Dermis blood vessel endothelial cell (primary cell): ENCODE measurements at regions not wholly inside any gene's neighbourhood (a gene's known extent, or its start where the extent isn't known, plus 50 kb on each side); places are given as distances from the start of the nearest gene placed in this dataset.

Experiments
- DNase-seq: peaks from one replicate; pipeline ENCODE4 v3.0.0; 2010

DNA sequence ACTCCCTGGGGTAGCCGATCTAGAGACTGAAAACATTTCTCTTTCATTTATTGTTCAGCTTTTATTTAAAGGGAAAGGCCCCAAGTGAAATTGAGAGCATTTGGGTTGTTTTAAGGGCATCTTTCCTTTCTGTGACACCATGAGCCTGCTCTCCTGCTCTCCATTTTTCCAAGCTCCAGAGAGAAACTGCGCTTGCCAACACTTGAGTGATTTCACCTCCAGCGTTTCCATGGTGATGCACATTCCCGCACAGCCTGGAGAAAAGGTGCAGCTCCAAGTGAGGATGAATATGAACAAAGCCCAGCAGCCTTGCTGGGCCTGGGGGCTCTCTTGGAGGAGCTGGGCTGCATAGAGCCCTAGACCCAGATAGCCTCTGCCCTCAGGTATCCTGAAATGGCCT, 159.2 kb upstream of the PPP2R3A start:
- no peak for DNase-seq

DNA sequence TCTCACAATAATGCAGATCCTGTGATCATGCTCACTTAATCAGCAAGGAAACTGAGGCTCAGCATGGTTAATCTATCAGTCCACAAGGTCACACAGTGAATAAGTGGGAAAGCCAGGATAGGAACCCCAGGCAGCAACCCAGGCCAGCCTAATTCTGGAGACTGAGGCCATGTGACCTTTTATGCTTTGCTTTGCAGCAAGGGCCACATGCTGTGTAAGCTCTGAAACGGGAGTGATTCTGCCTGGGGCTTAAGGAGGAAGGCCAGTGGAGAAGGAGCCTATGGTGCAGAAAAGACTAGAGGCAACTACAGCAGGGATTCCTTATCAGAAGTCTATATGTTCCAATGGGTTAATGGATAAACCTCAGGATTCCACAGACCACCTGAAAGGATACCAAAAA, 157.6 kb upstream of the PPP2R3A start:
- no peak for DNase-seq

DNA sequence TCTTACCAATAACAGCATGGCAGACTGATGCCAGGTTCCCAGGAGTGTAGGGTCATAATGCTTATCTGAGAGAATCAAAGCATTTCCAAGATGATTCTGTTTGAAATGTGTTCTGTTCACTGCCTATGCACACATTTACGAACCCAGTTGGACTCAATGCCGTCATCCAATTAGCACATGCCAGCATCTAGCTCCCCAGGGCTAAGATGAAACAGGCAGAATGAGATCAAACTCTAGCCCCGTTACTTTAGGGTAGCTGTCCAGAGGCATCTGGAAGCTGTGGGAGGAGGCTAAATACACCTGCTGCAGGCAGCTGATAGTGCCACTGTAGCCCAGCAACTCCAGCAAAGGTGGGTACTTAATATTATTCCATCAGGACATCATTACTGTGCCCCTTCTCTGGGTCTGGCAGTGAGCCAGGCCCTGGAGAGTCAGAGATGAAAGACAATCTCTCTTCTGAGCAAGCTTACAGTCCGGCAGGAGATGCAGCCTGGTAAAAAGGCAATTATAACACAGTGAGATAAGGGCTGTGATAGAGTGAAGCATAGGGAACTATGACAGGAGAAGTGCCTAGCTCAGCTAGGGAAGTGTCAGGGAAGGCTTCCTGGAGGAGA, 156.4 kb upstream of the PPP2R3A start:
- no peak for DNase-seq

DNA sequence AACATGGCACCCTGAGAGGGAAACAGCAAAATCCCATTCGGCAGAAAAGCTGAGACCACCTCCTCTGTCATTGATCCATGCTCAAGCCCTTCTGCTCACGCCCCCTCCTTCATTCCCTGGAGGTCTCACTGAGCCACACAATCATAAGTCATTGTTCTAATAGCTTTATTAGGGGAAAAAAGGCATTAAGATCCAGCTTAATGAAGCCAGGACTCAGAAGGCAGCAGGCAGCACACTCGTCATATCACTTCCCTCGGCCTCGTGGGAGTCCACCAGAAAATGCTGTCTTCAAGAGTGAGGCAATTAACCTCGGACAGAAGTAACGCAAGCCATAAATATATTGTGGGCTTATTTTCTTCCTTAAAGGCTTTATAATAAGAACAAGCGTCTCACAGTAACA, 153.9 kb upstream of the PPP2R3A start:
- DNase-seq, result no peak

DNA sequence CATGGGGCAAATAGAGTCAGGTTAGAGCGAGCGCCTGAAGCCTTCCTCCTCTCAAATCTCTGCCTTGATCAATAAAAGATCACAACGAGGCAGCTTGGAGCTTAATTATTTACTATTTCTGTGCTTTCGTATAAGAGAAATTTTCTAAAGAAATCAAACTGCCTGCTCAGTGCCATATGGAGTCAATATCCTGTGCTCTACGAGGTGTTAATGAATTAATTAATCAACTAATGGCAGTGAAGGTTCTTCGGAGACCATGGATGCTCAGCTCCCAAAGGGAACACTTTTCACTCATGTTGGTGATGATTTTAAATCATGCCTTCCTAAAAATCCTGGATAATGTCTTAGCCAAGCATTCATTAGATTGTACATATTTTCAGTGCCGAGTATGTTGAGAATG, 153.5 kb upstream of the PPP2R3A start:
- DNase-seq, result no peak

DNA sequence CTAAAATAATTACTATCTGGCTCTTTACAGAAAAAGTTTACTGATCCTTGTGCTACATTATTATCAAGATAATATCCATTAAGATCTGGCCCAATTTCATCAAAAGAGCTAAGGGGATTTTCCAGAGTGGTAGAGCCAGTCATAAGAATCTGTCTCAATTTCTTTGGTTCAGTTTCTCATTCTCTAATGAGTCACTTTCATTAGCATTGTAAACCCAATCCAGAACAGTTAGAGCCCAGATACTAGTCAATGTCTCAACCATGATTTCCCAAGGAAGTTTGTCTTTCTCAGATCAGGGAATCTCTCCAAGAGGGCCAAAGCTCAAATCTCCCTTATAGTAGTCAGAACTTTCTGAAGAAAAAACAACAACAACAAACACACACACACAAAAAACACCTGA, 131.1 kb upstream of the PPP2R3A start:
- no peak for DNase-seq

DNA sequence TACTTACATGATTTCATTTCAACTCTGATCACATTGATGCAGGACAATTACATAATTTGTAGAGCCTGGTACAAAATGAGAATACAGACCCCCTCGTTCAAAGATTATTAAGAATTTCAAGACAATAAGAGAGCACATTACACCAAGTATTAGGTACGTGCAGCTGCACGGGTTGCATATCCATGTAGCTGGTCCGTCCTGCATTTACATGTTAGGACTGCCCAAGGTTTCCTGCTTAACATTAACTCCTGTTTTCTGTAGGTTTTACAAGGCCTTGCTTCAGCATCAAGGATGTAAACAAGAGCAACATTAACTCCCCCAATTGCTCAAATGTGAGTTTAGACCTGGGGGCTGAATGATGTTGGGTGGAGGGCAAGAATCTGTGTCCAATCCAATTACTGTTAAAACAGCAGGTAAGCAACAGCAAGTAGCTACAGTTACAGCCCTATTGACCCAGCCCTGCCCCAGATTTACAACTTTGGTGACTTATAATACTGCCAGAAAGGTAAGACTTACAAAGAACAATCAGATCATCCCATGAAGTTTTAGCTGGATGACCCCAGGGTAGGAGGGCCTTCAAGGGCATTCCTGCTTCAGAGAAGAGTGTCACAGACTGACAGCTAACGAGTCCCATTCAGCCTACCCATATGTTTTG, 127.4 kb upstream of the PPP2R3A start:
- no peak for DNase-seq

DNA sequence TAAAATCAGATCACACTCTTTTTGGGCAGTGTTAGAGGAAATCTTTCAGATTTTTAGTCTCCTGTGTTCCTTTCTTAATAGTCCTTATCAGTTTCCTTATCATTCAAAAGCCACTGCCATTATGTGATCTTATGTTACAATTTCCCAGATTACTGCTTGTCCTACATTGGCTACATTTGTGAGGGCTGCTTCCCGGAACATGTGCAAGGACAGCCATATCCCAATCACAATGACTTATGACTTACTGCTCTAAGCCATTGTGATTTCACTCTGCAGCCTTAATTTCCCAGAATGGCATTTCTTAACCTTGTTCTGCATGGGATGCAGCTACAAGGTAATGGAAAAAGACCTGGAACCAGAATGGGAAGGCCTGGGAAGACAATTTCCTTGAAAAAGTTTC, 125.1 kb upstream of the PPP2R3A start:
- no peak for DNase-seq

DNA sequence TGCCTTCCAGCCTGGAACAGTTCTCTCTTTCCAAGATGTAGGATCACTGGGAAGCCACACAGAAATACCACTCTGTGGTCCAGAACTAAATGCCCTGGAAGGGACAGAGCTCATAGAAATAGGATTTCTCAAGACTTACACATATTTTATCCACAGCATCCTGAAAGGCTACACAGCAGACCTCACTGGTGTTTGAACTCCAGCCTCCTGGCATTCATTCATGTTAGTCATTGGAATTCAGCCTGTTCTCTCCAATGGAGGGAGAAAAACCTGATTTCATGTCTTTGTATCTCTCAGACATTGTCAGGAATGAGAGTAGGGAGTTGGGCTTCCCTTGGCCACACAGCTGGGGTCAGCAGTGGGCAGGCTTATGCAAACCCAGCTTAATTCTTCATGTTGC, 121.1 kb upstream of the PPP2R3A start:
- no peak for DNase-seq

DNA sequence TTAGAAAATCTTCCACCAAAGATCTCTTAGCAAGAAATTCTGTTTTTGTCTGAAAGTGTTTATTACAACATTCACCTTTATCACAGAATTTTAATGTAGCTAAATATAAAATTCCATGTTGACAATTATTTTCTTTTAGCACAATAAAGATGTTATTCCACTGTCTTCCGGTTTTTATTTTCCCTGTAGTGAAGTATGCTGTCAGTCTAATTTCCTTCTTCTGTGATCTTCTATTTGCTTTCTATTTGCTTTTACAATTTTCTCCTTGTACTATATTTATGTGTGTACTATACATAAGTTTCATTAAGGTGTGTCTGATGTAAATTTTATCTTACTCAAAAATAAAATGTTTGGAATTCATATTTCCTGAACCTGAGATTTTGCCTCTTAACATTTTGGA, 117.5 kb upstream of the PPP2R3A start:
- DNase-seq, result no peak

DNA sequence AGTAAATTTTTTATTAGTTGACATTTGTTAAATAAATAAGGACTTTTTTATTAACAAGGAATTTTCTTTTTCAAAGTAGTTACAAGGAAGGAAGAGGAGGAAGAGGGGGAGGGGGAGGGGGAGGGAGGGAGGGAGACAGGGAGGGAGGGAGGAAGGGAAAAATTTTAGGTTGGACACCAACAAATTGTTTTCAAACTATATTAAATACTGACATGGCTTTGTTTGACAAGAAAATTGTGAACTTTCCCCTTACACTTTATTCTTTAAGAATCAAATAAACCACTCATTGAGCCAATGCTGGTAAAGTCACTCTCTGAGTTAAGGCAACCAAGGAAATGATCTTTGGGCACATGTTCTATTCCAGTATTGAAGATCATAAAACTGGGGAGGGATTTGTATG, 115.7 kb upstream of the PPP2R3A start:
- no peak for DNase-seq

DNA sequence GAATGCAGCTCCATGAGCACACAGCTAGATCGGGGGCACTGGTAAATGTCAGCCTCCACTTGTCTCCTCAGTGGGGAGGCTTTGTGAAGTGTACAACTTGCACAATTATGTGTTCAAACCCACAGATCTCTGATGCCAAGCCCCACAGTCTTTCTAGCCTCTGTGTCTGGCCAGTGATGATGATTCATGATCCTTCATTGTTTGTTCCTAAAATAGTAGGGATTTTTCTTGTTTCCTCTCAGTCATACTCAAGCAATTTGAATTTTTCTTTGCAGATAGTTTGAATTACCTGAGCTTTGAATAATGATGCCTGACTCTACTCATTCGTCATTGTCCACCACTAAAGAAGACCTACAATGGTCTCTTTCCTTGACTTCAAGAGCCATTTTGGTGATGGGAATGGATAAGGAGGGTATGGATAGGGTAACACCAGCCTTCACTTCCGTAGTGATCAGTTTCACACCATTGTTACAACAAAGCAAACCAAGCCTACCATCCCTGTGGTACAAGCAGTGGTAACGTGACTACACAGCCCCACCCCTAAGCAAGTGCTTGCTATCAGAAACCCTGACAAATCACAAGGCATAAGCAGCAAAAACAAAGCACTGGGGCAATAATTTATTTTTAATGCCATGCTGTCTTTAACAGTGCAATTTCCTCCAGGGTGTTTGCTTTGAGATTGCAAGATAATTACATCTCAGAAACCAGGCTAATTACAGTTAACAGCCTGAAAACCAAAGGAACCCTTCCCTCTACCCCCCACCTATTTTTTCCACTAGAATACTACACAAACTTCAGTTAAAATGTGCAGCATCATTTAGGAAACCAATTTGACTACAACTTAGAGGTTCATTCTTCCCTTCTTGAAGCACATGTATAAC, 114.1 kb upstream of the PPP2R3A start:
- no peak for DNase-seq

DNA sequence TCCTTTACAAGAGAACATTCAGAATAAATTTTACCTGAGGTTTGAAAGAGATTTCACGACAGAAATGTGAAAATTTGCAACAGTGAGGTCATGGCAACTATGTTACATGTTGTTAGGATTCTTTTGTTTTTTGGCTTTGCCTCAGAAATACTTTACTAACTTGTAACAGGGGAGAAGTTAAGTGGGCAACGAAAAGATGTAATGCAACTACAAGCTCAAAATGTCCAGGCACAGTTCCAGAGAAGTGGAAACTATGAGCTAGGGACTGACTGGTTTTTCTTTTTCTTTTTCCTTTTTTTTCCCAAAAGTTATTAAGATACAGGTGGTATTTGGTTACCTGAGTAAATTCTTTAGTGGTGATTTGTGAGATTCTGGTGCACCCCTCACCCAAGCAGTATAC, 111.5 kb upstream of the PPP2R3A start:
- no peak for DNase-seq

DNA sequence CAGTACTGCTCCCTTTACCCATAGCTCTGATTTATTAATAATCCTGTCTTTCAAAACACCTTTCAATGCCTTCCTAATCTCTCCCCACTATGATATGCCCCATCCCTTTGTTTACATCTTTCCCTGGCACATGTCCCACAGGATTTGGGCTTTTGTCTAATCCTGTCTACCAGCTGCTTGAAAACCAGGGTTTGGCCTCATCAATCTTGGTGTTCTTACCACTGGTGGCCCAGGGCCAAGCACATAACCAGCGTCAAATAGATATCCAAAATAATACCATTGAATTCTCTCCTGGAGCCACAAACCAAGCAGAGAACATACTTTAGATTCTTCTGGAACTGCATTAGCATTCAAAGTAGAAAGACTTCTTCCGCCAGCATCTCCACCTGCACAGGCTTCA, 104.8 kb upstream of the PPP2R3A start:
- DNase-seq, result no peak

DNA sequence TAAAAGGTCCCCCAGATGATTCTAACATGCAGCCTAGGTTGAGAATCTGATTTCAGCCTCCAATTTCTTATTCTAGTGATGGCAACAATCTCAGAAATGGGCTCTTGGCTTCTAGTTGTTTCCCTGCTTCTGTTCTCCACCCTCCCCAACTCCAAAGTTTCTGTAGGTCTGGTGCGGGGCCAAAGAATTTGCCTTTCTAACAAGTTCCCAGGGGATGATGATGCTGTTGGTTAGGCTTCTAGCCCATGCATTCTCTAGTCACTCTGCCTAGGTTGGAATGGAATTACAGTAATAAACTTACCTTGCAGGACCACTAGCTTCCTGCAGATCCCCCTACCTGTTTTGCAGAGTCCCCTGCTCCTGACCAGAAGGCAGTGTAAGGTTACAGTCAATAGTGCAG, 103.2 kb upstream of the PPP2R3A start:
- DNase-seq, result no peak

DNA sequence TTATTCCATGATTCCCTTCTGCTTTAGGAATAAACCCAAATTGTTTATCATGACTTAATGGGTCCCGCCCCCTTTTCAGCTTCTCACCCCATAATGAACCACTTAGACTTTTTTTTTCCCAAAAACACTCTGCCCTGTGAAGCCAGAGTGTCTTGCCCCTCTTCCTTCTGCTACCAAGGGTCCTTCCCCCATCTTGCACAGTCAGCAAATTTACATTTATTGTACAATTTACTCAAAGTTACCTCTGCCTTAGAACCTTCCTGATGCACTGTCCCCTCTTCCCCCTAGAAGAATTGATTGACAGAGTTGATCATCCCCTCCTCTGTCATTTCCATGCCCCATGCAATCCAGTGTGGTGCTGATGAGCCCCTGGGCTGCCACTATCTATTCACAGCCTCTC, 101.5 kb upstream of the PPP2R3A start:
- DNase-seq, result no peak

DNA sequence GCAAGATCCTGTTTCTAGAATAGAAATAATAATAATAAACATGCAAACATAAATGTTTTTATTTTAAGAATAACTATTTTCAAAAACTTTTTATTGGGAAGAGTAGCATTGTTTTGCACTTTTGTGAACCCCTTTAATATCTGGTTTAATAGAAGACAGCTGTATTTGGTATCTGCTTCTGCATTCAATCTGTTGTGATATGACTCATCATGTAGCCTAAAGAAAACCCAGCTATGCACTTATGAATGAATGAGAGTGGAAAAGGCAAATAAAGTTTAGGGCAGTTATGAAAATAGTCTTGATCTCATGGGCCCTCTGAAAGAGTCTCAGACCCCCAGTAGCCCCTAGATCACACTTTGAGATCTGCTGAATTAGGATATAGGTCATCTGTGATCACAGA, 100.4 kb upstream of the PPP2R3A start:
- DNase-seq, result no peak

DNA sequence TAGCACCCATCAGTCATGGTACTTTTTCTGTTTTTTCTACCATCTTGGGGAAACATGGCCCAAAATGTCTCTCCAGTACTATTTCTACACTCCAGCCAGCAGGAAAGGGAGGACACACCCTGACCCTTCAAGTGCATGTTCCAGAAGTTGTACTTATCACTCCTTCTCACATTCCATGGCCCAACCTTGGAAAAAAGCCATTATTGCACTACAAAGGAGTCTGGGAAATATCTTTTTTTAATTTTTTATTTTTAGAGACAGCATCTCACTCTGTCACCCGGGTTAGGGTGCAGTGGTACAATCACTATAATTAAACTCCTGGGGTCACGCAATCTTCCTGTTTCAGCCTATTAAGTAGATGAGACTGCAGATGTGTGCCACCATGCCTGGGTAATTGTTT, 100.0 kb upstream of the PPP2R3A start:
- DNase-seq, result no peak

DNA sequence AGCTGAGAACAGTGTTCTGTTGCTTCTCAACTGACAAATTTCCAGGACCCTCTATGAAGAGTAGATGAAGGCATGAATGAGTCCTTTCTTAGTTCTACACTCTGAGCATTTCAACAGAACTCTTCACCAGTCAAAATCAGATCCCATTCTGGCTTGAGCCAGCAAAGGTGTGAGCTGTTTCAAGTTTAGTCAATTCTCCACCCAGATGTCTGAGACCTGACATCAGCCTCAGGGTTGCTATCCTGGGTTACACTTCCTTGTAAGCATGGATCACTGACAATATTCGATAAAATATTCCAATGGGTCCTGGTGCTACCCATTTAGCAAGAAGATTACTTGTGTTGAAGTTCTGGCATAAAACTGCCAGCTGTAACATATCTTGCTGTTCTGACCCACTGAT, 97.6 kb upstream of the PPP2R3A start:
- no peak for DNase-seq

DNA sequence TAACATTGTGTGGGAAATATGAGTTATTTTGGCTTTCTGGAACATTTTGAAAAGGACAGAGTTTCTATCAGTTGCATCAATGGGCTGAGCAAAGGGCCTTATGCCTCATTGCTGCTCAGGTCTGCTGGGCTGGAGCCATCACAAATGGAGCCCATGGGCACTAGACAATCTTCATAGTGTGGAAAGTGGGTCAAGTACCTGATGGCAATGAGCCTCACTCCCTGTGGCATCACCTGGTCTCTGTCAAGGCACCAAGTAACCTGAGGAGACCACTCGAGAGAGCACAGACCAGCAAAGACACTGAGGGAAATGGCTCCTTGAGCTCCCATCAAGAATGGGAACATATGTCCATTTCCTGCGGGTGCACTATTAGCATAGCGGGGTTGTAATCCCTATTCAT, 96.7 kb upstream of the PPP2R3A start:
- DNase-seq, result no peak

DNA sequence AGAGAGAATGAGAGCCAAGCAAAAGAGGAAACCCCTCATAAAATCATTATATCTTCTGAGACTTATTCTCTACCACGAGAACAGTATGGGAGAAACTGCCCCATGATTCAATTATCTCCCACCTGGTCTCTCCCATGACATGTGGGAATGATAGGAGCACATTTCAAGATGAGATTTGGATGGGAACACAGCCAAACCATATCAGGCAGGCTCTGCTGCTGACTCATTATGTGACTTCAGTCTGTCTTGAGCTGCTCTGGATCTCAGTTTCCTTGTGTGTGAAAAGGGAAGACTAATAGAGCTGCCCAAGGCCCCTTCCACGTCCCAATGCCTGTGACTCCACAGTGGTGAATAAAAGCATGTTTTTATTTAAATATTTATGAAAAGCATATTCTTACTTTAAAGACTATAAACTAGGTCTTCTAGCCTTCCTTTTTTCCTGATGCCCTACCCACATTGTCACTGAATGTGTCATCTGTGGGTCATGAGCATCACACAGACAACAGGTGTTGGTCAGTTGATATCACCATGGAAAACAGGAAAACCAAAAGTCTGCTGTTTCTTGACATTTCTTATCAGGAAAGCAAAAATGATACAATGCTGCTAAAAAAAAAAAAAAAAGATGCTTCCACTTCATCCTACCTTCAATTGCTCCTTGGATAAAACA, 96.0 kb upstream of the PPP2R3A start:
- no peak for DNase-seq

DNA sequence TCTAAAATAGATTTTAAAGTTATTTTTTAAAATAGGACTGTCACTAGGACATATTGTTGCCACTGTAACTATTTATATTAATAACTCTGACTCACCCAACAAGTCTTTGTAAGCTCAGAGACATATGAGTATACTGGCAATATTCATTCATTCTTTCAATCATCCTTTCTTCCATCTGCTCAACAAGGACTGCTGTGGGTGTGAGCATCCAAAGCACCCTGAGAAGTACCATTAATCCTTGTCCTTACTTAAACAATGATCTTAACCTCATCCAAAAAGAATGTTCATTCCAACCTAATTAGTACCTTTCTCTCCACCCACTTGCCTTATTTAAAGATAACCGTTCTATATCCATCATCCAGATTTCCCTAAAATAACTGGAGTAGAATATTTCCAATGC, 94.2 kb upstream of the PPP2R3A start:
- DNase-seq, result no peak

DNA sequence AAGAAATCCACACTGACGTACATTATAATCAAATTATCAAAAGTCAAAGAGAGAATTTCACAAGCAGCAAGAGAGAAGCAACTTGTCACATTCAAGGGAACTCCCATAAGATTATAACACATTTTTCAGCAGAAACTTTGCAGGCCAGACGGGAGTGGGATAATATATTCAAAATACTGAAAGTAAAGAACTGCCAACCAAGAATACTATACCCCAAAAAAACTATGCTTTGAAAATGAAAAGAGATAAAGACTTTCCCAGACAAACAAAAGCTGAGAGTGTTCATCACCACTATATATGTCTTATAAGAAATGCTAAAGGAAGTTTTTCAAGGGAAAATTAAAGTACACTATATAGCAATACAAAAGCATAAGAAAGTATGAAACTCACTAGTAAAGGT, 91.5 kb upstream of the PPP2R3A start:
- no peak for DNase-seq

DNA sequence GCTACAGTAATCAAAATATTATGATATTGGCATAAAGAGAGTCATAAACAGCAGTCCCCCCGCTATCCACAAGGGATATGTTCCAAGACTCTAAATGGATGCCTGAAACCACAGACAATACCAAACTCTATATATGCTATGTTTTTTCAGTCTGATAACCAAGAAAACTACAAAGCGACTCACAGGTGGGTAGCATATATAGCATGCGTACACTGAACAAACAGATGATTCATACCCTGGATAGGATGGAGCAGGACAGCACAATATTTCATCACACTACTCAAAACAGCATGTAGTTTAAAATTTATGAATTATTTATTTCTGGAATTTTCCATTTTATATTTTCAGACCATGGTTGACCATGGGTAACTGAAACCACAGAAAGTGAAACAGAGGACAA, 87.0 kb upstream of the PPP2R3A start:
- no peak for DNase-seq
